ENCODE measurements at regions not wholly inside any gene's neighbourhood (a gene's known extent, or its start where the extent isn't known, plus 50 kb on each side); places are given as distances from the start of the nearest gene placed in this dataset.

GRCh38 chr3:147298511-147298982 is 107.8 kb downstream of the ZIC4 start:
- no peak for TF ChIP-seq CTCF (conservative IDR thresholded peaks at IDR 0.05)
- TF ChIP-seq ZFX (IDR thresholded peaks at IDR 0.05) = no peak
